WTC11 (cell line): ENCODE measurements at regions not wholly inside any gene's neighbourhood (a gene's known extent, or its start where the extent isn't known, plus 50 kb on each side); places are given as distances from the start of the nearest gene placed in this dataset.
"Not testable (repeated sequence)": the region's sequence is repeated elsewhere in the genome, so short reads cannot be mapped to it uniquely, and the experiment has no call there.

ENCODE experiments used
- ATAC-seq: fragments of 200-7000 bp; cut with Tn5 transposase; 2 replicates; pipeline ENCODE4 v1.10.0; 2021; ENCODE audit warnings: mild to moderate bottlenecking, moderate library complexity
- CTCF ChIA-PET: fragments of 300-600 bp; sonication (Branson Sonifier 250); formaldehyde crosslinking; loops from one replicate; lab custom pipeline; 2021; ENCODE audit warnings: antibody characterized with exemption; lab: Charles Lee
- POLR2A ChIA-PET: fragments of 350-600 bp; sonication (Branson Sonifier 250); formaldehyde crosslinking; loops from one replicate; lab custom pipeline; 2021; ENCODE audit warnings: antibody characterized with exemption; lab: Charles Lee
- DNase-seq: peaks from one replicate; pipeline ENCODE4 v3.0.0; 2021; ENCODE audit warnings: low spot score
- H3K27ac Mint-ChIP-seq: 2 replicates; pipeline ENCODE4 v1.8.0; 2021; ENCODE audit warnings: mixed read lengths
- H3K27me3 Mint-ChIP-seq: 2 replicates; pipeline ENCODE4 v1.8.0; 2021; ENCODE audit warnings: low read depth, mild to moderate bottlenecking, moderate library complexity, mixed read lengths
- H3K36me3 Mint-ChIP-seq: 2 replicates; pipeline ENCODE4 v1.8.0; 2021; ENCODE audit warnings: mixed read lengths
- H3K4me1 Mint-ChIP-seq: 2 replicates; pipeline ENCODE4 v1.8.0; 2022; ENCODE audit warnings: mixed read lengths
- H3K4me3 Mint-ChIP-seq: 2 replicates; pipeline ENCODE4 v1.8.0; 2021; ENCODE audit warnings: mild to moderate bottlenecking, moderate library complexity, mixed read lengths
- H3K9me3 Mint-ChIP-seq: 2 replicates; pipeline ENCODE4 v1.8.0; 2021; ENCODE audit warnings: mixed read lengths
- ATF6 ChIP-seq: sonication (generic); formaldehyde crosslinking; IDR thresholded peaks from 2 replicates; pipeline ENCODE4 v1.8.1; 2023; ENCODE audit warnings: mild to moderate bottlenecking, missing genetic modification reagents
- CBFB ChIP-seq: sonication (generic); formaldehyde crosslinking; IDR thresholded peaks from 2 replicates; pipeline ENCODE4 v1.8.1; 2022; ENCODE audit warnings: mild to moderate bottlenecking, low read depth, missing genetic modification reagents
- CREB1 ChIP-seq: sonication (generic); formaldehyde crosslinking; IDR thresholded peaks from 2 replicates; pipeline ENCODE4 v1.8.0; 2023; ENCODE audit warnings: mild to moderate bottlenecking, missing genetic modification reagents
- CREM ChIP-seq: sonication (generic); formaldehyde crosslinking; IDR thresholded peaks from 2 replicates; pipeline ENCODE4 v1.8.1; 2022; ENCODE audit warnings: mild to moderate bottlenecking, missing genetic modification reagents, moderate library complexity
- ELF4 ChIP-seq: sonication (generic); formaldehyde crosslinking; IDR thresholded peaks from 2 replicates; pipeline ENCODE4 v1.8.1; 2022; ENCODE audit warnings: low read depth, mild to moderate bottlenecking, moderate library complexity, missing genetic modification reagents
- EMX1 ChIP-seq: fragments of 250-450 bp; sonication (Bioruptor Pico); IDR thresholded peaks from 2 replicates; pipeline ENCODE4 v1.8.0; 2021; ENCODE audit warnings: mild to moderate bottlenecking
- ETV6 ChIP-seq: sonication (generic); formaldehyde crosslinking; IDR thresholded peaks from 2 replicates; pipeline ENCODE4 v1.8.1; 2022; ENCODE audit warnings: mild to moderate bottlenecking, missing genetic modification reagents
- FOXJ3 ChIP-seq: sonication (generic); formaldehyde crosslinking; IDR thresholded peaks from 2 replicates; pipeline ENCODE4 v1.9.0; 2021; ENCODE audit warnings: missing genetic modification reagents, mild to moderate bottlenecking, borderline replicate concordance
- FOXK1 ChIP-seq: sonication (generic); formaldehyde crosslinking; IDR thresholded peaks from 2 replicates; pipeline ENCODE4 v1.8.0; 2022; ENCODE audit warnings: mild to moderate bottlenecking, moderate library complexity, missing genetic modification reagents
- GABPB1 ChIP-seq: sonication (generic); formaldehyde crosslinking; IDR thresholded peaks from 2 replicates; pipeline ENCODE4 v1.8.1; 2023; ENCODE audit warnings: mild to moderate bottlenecking, missing genetic modification reagents
- HMGA2 ChIP-seq: fragments of 250-450 bp; sonication (Bioruptor Pico); IDR thresholded peaks from 2 replicates; pipeline ENCODE4 v1.4.0; 2021; ENCODE audit warnings: mild to moderate bottlenecking, moderate library complexity
- IRF1 ChIP-seq: sonication (generic); formaldehyde crosslinking; IDR thresholded peaks from 2 replicates; pipeline ENCODE4 v1.8.0; 2023; ENCODE audit warnings: missing genetic modification reagents
- JUN ChIP-seq: sonication (generic); formaldehyde crosslinking; IDR thresholded peaks from 2 replicates; pipeline ENCODE4 v1.8.0; 2023; ENCODE audit warnings: mild to moderate bottlenecking, missing genetic modification reagents
- MXD4 ChIP-seq: fragments of 250-450 bp; sonication (Bioruptor Pico); IDR thresholded peaks from 2 replicates; pipeline ENCODE4 v1.8.0; 2021; ENCODE audit warnings: mild to moderate bottlenecking, moderate library complexity, borderline replicate concordance
- MYBL2 ChIP-seq: sonication (generic); formaldehyde crosslinking; IDR thresholded peaks from 2 replicates; pipeline ENCODE4 v1.8.1; 2023; ENCODE audit warnings: mild to moderate bottlenecking, moderate library complexity, missing genetic modification reagents
- NR3C1 ChIP-seq: sonication (generic); formaldehyde crosslinking; conservative IDR thresholded peaks from 2 replicates; pipeline ENCODE4 v1.8.1; 2023; ENCODE audit warnings: low read depth, mild to moderate bottlenecking, missing genetic modification reagents
- OVOL2 ChIP-seq: fragments of 250-450 bp; sonication (Bioruptor Pico); IDR thresholded peaks from 2 replicates; pipeline ENCODE4 v1.9.0; 2021; ENCODE audit warnings: mild to moderate bottlenecking, borderline replicate concordance
- PRDM15 ChIP-seq: sonication (generic); formaldehyde crosslinking; IDR thresholded peaks from 2 replicates; pipeline ENCODE4 v1.8.0; 2022; ENCODE audit warnings: missing genetic modification reagents
- PREB ChIP-seq: sonication (generic); formaldehyde crosslinking; IDR thresholded peaks from 2 replicates; pipeline ENCODE4 v1.8.1; 2022; ENCODE audit warnings: mild to moderate bottlenecking, missing genetic modification reagents, moderate library complexity, borderline replicate concordance
- PRRX2 ChIP-seq: fragments of 250-450 bp; sonication (Bioruptor Pico); IDR thresholded peaks from 2 replicates; pipeline ENCODE4 v1.8.0; 2021; ENCODE audit warnings: mild to moderate bottlenecking
- SOX15 ChIP-seq: fragments of 250-450 bp; sonication (Bioruptor Pico); IDR thresholded peaks from 2 replicates; pipeline ENCODE4 v1.9.0; 2021; ENCODE audit warnings: mild to moderate bottlenecking
- ZNF121 ChIP-seq: sonication (generic); formaldehyde crosslinking; IDR thresholded peaks from 2 replicates; pipeline ENCODE4 v1.8.0; 2023; ENCODE audit warnings: missing genetic modification reagents
- ZNF219 ChIP-seq: sonication (generic); formaldehyde crosslinking; IDR thresholded peaks from 2 replicates; pipeline ENCODE4 v1.8.0; 2023; ENCODE audit warnings: missing genetic modification reagents, mild to moderate bottlenecking, borderline replicate concordance

- DNase-seq, H3K4me1 Mint-ChIP-seq, ATAC-seq, H3K4me3 Mint-ChIP-seq, H3K9me3 Mint-ChIP-seq, H3K27me3 Mint-ChIP-seq, CTCF ChIA-PET, H3K27ac Mint-ChIP-seq, H3K36me3 Mint-ChIP-seq: not testable (repeated sequence)
- peak; percentile 90; the same call in 1 of the 2 replicates for TF ChIP-seq HMGA2 (CRISPR knock-in tag)
- POLR2A ChIA-PET = interaction anchor here (0.7 kb wide), 1 partner anchor 1110 kb away, joined by 4 read pairs; no protein-coding TSS in a partner anchor
Measured at GRCh38 chr2:187910922-187911321, 356.7 kb upstream of the TFPI start.

- no peak for DNase-seq
- TF ChIP-seq CREB1 (CRISPR knock-in tag) (no peak), FOXK1 (CRISPR knock-in tag) (no peak), SOX15 (no peak), NR3C1 (CRISPR knock-in tag) (no peak), MXD4 (CRISPR knock-in tag) (no peak), OVOL2 (CRISPR knock-in tag) (no peak), JUN (CRISPR knock-in tag) (no peak), ZNF121 (CRISPR knock-in tag) (no peak), ETV6 (no peak), EMX1 (no peak), ATF6 (no peak), CREM (no peak)
- H3K4me3 Mint-ChIP-seq = no peak overlapping the region
- no peaks in the 10 kb centered on the region for H3K27me3 Mint-ChIP-seq
- H3K27ac Mint-ChIP-seq = no peak overlapping the region
- ATAC-seq = no peak
- ChIA-PET CTCF (no interaction called here), POLR2A (no interaction called here)
- peaks cover 4% of the 10 kb centered on the region; the same call in 1 of the 2 replicates for H3K36me3 Mint-ChIP-seq
- H3K9me3 Mint-ChIP-seq = no peaks in the 10 kb centered on the region
- 0 out of 2 replicates have a peak, but pooled peaks cover 8% of the 10 kb centered on the region for H3K4me1 Mint-ChIP-seq
Measured at GRCh38 chr2:187912950-187913349, 358.7 kb upstream of the TFPI start.

GRCh38 chr2:187915810-187916209 is 361.6 kb upstream of the TFPI start:
- H3K27ac Mint-ChIP-seq = no peak overlapping the region
- H3K36me3 Mint-ChIP-seq = peaks cover 4% of the 10 kb centered on the region; the same call in 1 of the 2 replicates
- POLR2A ChIA-PET = no interaction called here
- TF ChIP-seq ELF4 (CRISPR knock-in tag) (no peak), NR3C1 (CRISPR knock-in tag) (no peak), PRRX2 (CRISPR knock-in tag) (no peak), IRF1 (CRISPR knock-in tag) (no peak), PREB (no peak), FOXJ3 (CRISPR knock-in tag) (no peak)
- no peaks in the 10 kb centered on the region for H3K27me3 Mint-ChIP-seq
- DNase-seq (no peak), ATAC-seq (no peak; the same call in 1 of the 2 replicates)
- 0 out of 2 replicates have a peak, but pooled peaks cover 4% of the 10 kb centered on the region for H3K4me1 Mint-ChIP-seq
- H3K4me3 Mint-ChIP-seq = no peak overlapping the region
- CTCF ChIA-PET = no interaction called here
- no peaks in the 10 kb centered on the region for H3K9me3 Mint-ChIP-seq

GRCh38 chr2:187916799-187917198 is 362.6 kb upstream of the TFPI start:
- peaks cover 4% of the 10 kb centered on the region; the same call in 1 of the 2 replicates for H3K36me3 Mint-ChIP-seq
- ATAC-seq (no peak), DNase-seq (no peak)
- H3K9me3 Mint-ChIP-seq = peaks cover 4% of the 10 kb centered on the region
- CTCF ChIA-PET = no interaction called here
- POLR2A ChIA-PET = no interaction called here
- no peaks in the 10 kb centered on the region; the same call in 1 of the 2 replicates for H3K27me3 Mint-ChIP-seq
- no peak overlapping the region for H3K4me3 Mint-ChIP-seq
- no peak overlapping the region for H3K27ac Mint-ChIP-seq
- 0 out of 2 replicates have a peak, but pooled peaks cover 4% of the 10 kb centered on the region for H3K4me1 Mint-ChIP-seq
- no peak for TF ChIP-seq PRDM15
- TF ChIP-seq MYBL2 = no peak
- no peak for TF ChIP-seq ZNF219
- no peak for TF ChIP-seq PREB
- no peak for TF ChIP-seq GABPB1 (CRISPR knock-in tag)
- TF ChIP-seq CBFB (CRISPR knock-in tag) = no peak
